ENCODE measurements at regions not wholly inside any gene's neighbourhood (a gene's known extent, or its start where the extent isn't known, plus 50 kb on each side); places are given as distances from the start of the nearest gene placed in this dataset.

GRCh38 chr2:196362973-196363549, 191.7 kb upstream of the STK17B start:
- DNase-seq: no peak

- no peak for DNase-seq
Measured at GRCh38 chr2:196365145-196365544, 193.8 kb upstream of the STK17B start.

GRCh38 chr2:196365923-196366322, 194.5 kb upstream of the STK17B start:
- DNase-seq: no peak

GRCh38 chr2:196367633-196368032, 196.3 kb upstream of the STK17B start:
- DNase-seq: no peak

GRCh38 chr2:196368546-196369225, 197.3 kb upstream of the STK17B start:
- DNase-seq: no peak

- no peak for DNase-seq
Measured at GRCh38 chr2:196369967-196370366, 198.6 kb upstream of the STK17B start.

GRCh38 chr2:196370381-196370780, 199.0 kb upstream of the STK17B start:
- no peak for DNase-seq

- DNase-seq: no peak
Measured at GRCh38 chr2:196372276-196372809, 201.0 kb upstream of the STK17B start.

- no peak for DNase-seq
Measured at GRCh38 chr2:196372811-196373664, 201.7 kb upstream of the STK17B start.

GRCh38 chr2:196376984-196377877, 205.9 kb upstream of the STK17B start:
- DNase-seq: peak; percentile 77

GRCh38 chr2:196379600-196379999, 208.2 kb upstream of the STK17B start:
- DNase-seq: no peak

- DNase-seq: no peak
Measured at GRCh38 chr2:196380098-196380497, 208.7 kb upstream of the STK17B start.

- no peak for DNase-seq
Measured at GRCh38 chr2:196380575-196380974, 209.2 kb upstream of the STK17B start.

GRCh38 chr2:196381464-196381863, 210.1 kb upstream of the STK17B start:
- no peak for DNase-seq

GRCh38 chr2:196383799-196384198, 212.4 kb upstream of the STK17B start:
- no peak for DNase-seq

- DNase-seq: no peak
Measured at GRCh38 chr2:196384729-196385128, 213.4 kb upstream of the STK17B start.

- DNase-seq: peak; percentile 46
Measured at GRCh38 chr2:196389670-196390069, 218.3 kb upstream of the STK17B start.

GRCh38 chr2:196390243-196391148, 219.1 kb upstream of the STK17B start:
- peak; percentile 74 for DNase-seq

- DNase-seq: no peak
Measured at GRCh38 chr2:196391149-196391479, 219.7 kb upstream of the STK17B start.

GRCh38 chr2:196399096-196399495, 227.7 kb upstream of the STK17B start:
- peak; percentile 54 for DNase-seq

All from fibroblast of skin of back (primary cell).